Skin of body (tissue), 1 donor: ENCODE measurements at regions not wholly inside any gene's neighbourhood (a gene's known extent, or its start where the extent isn't known, plus 50 kb on each side); places are given as distances from the start of the nearest gene placed in this dataset.
"Not testable (repeated sequence)": the region's sequence is repeated elsewhere in the genome, so short reads cannot be mapped to it uniquely, and the experiment has no call there.

Source experiments
- DNase-seq: peaks from one replicate; lab custom pipeline; 2025; lab: John Stamatoyannopoulos, UW

- DNase-seq, result no peak
Measured at GRCh38 chr7:101708223-101708622, 79.1 kb upstream of the MYL10 start.

- DNase-seq, result no peak
Measured at GRCh38 chr7:101712652-101713051, 83.6 kb upstream of the MYL10 start.

GRCh38 chr7:101714097-101714496 lies 85.0 kb upstream of the MYL10 start:
- no peak for DNase-seq

GRCh38 chr7:101717628-101718357 lies 88.7 kb upstream of the MYL10 start:
- DNase-seq, result peak; percentile 61

GRCh38 chr7:101718363-101719122 lies 89.4 kb upstream of the MYL10 start:
- no peak for DNase-seq

GRCh38 chr7:101719123-101719470 lies 90.0 kb upstream of the MYL10 start:
- no peak for DNase-seq

- no peak for DNase-seq
Measured at GRCh38 chr7:101720324-101720723, 91.2 kb upstream of the MYL10 start.

- DNase-seq, result no peak
Measured at GRCh38 chr7:101722247-101722646, 93.2 kb upstream of the MYL10 start.

GRCh38 chr7:101723835-101724234 lies 93.6 kb upstream of the CUX1 start:
- no peak for DNase-seq

- no peak for DNase-seq
Measured at GRCh38 chr7:101724957-101725356, 92.5 kb upstream of the CUX1 start.

- no peak for DNase-seq
Measured at GRCh38 chr7:101725921-101726320, 91.5 kb upstream of the CUX1 start.

- DNase-seq, result no peak
Measured at GRCh38 chr7:101727184-101727583, 90.2 kb upstream of the CUX1 start.

GRCh38 chr7:101728128-101728527 lies 89.3 kb upstream of the CUX1 start:
- DNase-seq, result no peak

- DNase-seq, result not testable (repeated sequence)
Measured at GRCh38 chr7:101728873-101729240, 88.6 kb upstream of the CUX1 start.

GRCh38 chr7:101729241-101729883 lies 88.1 kb upstream of the CUX1 start:
- DNase-seq, result no peak

GRCh38 chr7:101731502-101732084 lies 85.8 kb upstream of the CUX1 start:
- DNase-seq, result no peak

GRCh38 chr7:101733713-101734475 lies 83.5 kb upstream of the CUX1 start:
- no peak for DNase-seq

- no peak for DNase-seq
Measured at GRCh38 chr7:101736084-101736483, 81.3 kb upstream of the CUX1 start.

GRCh38 chr7:101739775-101740398 lies 77.5 kb upstream of the CUX1 start:
- no peak for DNase-seq

- no peak for DNase-seq
Measured at GRCh38 chr7:101740981-101741725, 76.3 kb upstream of the CUX1 start.
